GM06990 (cell line): ENCODE measurements at regions not wholly inside any gene's neighbourhood (a gene's known extent, or its start where the extent isn't known, plus 50 kb on each side); places are given as distances from the start of the nearest gene placed in this dataset.
A peak's percentile ranks its signal among the peaks of the same experiment; 100 is the strongest.

Source experiments
- DNase-seq: peaks from one replicate; pipeline ENCODE4 v3.0.0-alpha.2; 2011; ENCODE audit not compliant: insufficient read length; ENCODE audit errors: extremely low read depth
- H3K27me3 ChIP-seq: replicated peaks from 2 replicates; pipeline ENCODE4 v1.6.0; 2011; ENCODE audit warnings: low read length; ENCODE audit not compliant: control insufficient read depth, insufficient read depth
- H3K36me3 ChIP-seq: 2 replicates; pipeline ENCODE4 v1.5.1; 2011; ENCODE audit warnings: low read length; ENCODE audit not compliant: control insufficient read depth, insufficient read depth
- H3K4me3 ChIP-seq: replicated peaks from 2 replicates; pipeline ENCODE4 v1.5.1; 2011; ENCODE audit warnings: low read depth, mild to moderate bottlenecking, control low read depth, low read length
- CTCF ChIP-seq: IDR thresholded peaks from 2 replicates; pipeline ENCODE4 v1.5.1; 2011; ENCODE audit warnings: low read length, control low read depth, mild to moderate bottlenecking, inconsistent platforms; ENCODE audit not compliant: insufficient read depth, poor library complexity, severe bottlenecking

- Histone ChIP-seq H3K36me3 (no peaks in the 10 kb centered on the region), H3K4me3 (no peak overlapping the region), H3K27me3 (no peaks in the 10 kb centered on the region)
- no peak for TF ChIP-seq CTCF
- no peak for DNase-seq
These were observed 362.1 kb upstream of the DACH1 start for GRCh38 chr13:72229067-72229466.

GRCh38 chr13:72221276-72221962 lies 354.4 kb upstream of the DACH1 start:
- no peak for DNase-seq
- H3K27me3 ChIP-seq: no peaks in the 10 kb centered on the region
- peak; percentile 67 for TF ChIP-seq CTCF
- H3K4me3 ChIP-seq: no peak overlapping the region
- no peaks in the 10 kb centered on the region for H3K36me3 ChIP-seq

GRCh38 chr13:72218966-72219365 lies 352.0 kb upstream of the DACH1 start:
- Histone ChIP-seq H3K36me3 (no peaks in the 10 kb centered on the region), H3K4me3 (no peak overlapping the region), H3K27me3 (no peaks in the 10 kb centered on the region)
- no peak for DNase-seq
- TF ChIP-seq CTCF: no peak

- TF ChIP-seq CTCF: no peak
- no peaks in the 10 kb centered on the region for H3K27me3 ChIP-seq
- no peak for DNase-seq
- H3K4me3 ChIP-seq: no peak overlapping the region
- no peaks in the 10 kb centered on the region for H3K36me3 ChIP-seq
These were observed 350.1 kb upstream of the DACH1 start for GRCh38 chr13:72217142-72217541.

GRCh38 chr13:72208112-72208645 lies 341.2 kb upstream of the DACH1 start:
- no peak for TF ChIP-seq CTCF
- Histone ChIP-seq H3K27me3 (no peaks in the 10 kb centered on the region), H3K36me3 (no peaks in the 10 kb centered on the region), H3K4me3 (no peak overlapping the region)
- no peak for DNase-seq
